CD14-positive monocyte (primary cell): ENCODE measurements at regions not wholly inside any gene's neighbourhood (a gene's known extent, or its start where the extent isn't known, plus 50 kb on each side); places are given as distances from the start of the nearest gene placed in this dataset.

Experiments
- DNase-seq, 3 donors: peaks; one replicate each; pipeline ENCODE4 v3.0.0-alpha.2; 2011 to 2022
- H2AFZ ChIP-seq: 2 replicates; pipeline ENCODE4 v1.6.0; 2012; ENCODE audit warnings: mild to moderate bottlenecking, low read depth, low read length, inconsistent platforms; ENCODE audit not compliant: insufficient read depth, poor library complexity, severe bottlenecking
- H3K27ac ChIP-seq, 2 donors: 1 replicate in 1 of 2; 2 replicates in 1 of 2; pipeline ENCODE4 v1.5.1; 2012 to 2013; ENCODE audit warnings: low read length in 2 of 2, control low read depth in 1 of 2, inconsistent platforms in 1 of 2, low read depth in 1 of 2, mild to moderate bottlenecking in 1 of 2
- H3K27me3 ChIP-seq, 2 donors: one replicate each; pipeline versions ENCODE4 v1.6.0 to v1.6.1; 2011 to 2013; ENCODE audit warnings: low read length in 2 of 2; ENCODE audit not compliant: control insufficient read depth in 2 of 2, insufficient read depth in 2 of 2
- H3K36me3 ChIP-seq, 2 donors: replicated peaks in 1 of 2; 1 replicate in 1 of 2; 2 replicates in 1 of 2; pipeline versions ENCODE4 v1.5.1 to v1.6.1; 2012 to 2013; ENCODE audit warnings: low read length in 2 of 2, control low read depth in 1 of 2, inconsistent platforms in 1 of 2, mild to moderate bottlenecking in 1 of 2; ENCODE audit not compliant: insufficient read depth in 2 of 2, control insufficient read depth in 1 of 2
- H3K4me1 ChIP-seq, 2 donors: 1 replicate in 1 of 2; 2 replicates in 1 of 2; pipeline versions ENCODE4 v1.5.1 to v1.6.1; 2012 to 2013; ENCODE audit warnings: low read length in 2 of 2, control low read depth in 1 of 2, inconsistent platforms in 1 of 2, mild to moderate bottlenecking in 1 of 2, moderate library complexity in 1 of 2; ENCODE audit not compliant: insufficient read depth in 2 of 2, control insufficient read depth in 1 of 2
- H3K4me2 ChIP-seq: replicated peaks from 2 replicates; pipeline ENCODE3; 2012; ENCODE audit warnings: low read length, moderate library complexity, mild to moderate bottlenecking; ENCODE audit not compliant: poor library complexity, severe bottlenecking; ENCODE audit errors: extremely low read depth
- H3K4me3 ChIP-seq, 3 experiments: fragments of 200-600 bp in 1 of 3; sonication (generic) in 1 of 3; replicated peaks in 1 of 3; 1 replicate in 2 of 3; 2 replicates in 1 of 3; pipeline ENCODE4 v1.5.1; 2011 to 2013; ENCODE audit warnings: low read length in 3 of 3, mild to moderate bottlenecking in 3 of 3, control low read depth in 2 of 3, low read depth in 2 of 3, inconsistent platforms in 1 of 3, moderate library complexity in 1 of 3
- H3K79me2 ChIP-seq: 2 replicates; pipeline ENCODE4 v1.6.0; 2012; ENCODE audit warnings: mild to moderate bottlenecking, control low read depth, inconsistent platforms, low read length, moderate library complexity; ENCODE audit not compliant: insufficient read depth
- H3K9ac ChIP-seq: 2 replicates; pipeline ENCODE4 v1.6.0; 2017; ENCODE audit warnings: low read length, mild to moderate bottlenecking; ENCODE audit not compliant: insufficient read depth, poor library complexity, severe bottlenecking
- H3K9me3 ChIP-seq, 2 donors: replicated peaks in 1 of 2; 1 replicate in 1 of 2; 2 replicates in 1 of 2; pipeline versions ENCODE4 v1.5.1 to v1.6.1; 2012 to 2013; ENCODE audit warnings: low read length in 2 of 2, control low read depth in 1 of 2; ENCODE audit not compliant: control insufficient read depth in 1 of 2, insufficient read depth in 1 of 2
- H4K20me1 ChIP-seq: 2 replicates; pipeline ENCODE4 v1.6.0; 2012; ENCODE audit warnings: mild to moderate bottlenecking, low read length, control low read depth, moderate library complexity; ENCODE audit not compliant: insufficient read depth
- H3K27ac Mint-ChIP-seq, 7 donors: one replicate each; pipeline ENCODE4 v1.8.0; 2020; ENCODE audit warnings: mild to moderate bottlenecking in 7 of 7, mixed read lengths in 7 of 7, moderate library complexity in 6 of 7, inconsistent platforms in 2 of 7
- H3K27me3 Mint-ChIP-seq, 3 donors: one replicate each; pipeline ENCODE4 v1.8.0; 2021 to 2022; ENCODE audit warnings: low read depth in 3 of 3, mild to moderate bottlenecking in 3 of 3, mixed read lengths in 3 of 3, moderate library complexity in 3 of 3, inconsistent platforms in 1 of 3
- H3K36me3 Mint-ChIP-seq, 2 donors: one replicate each; pipeline ENCODE4 v1.8.0; 2020; ENCODE audit warnings: mixed read lengths in 2 of 2, inconsistent platforms in 1 of 2, mild to moderate bottlenecking in 1 of 2
- H3K4me1 Mint-ChIP-seq: one replicate; pipeline ENCODE4 v1.8.0; 2020; ENCODE audit warnings: mild to moderate bottlenecking, mixed read lengths
- H3K4me3 Mint-ChIP-seq, 2 donors: one replicate each; pipeline ENCODE4 v1.8.0; 2020; ENCODE audit warnings: mild to moderate bottlenecking in 2 of 2, mixed read lengths in 2 of 2, moderate library complexity in 1 of 2
- H3K9me3 Mint-ChIP-seq, 7 donors: one replicate each; pipeline ENCODE4 v1.8.0; 2020 to 2022; ENCODE audit warnings: mixed read lengths in 7 of 7, mild to moderate bottlenecking in 6 of 7, moderate library complexity in 6 of 7, inconsistent platforms in 2 of 7
- WGBS: methylation state at CpG from one replicate; pipeline ENCODE4 v1.1.5; 2013; ENCODE audit warnings: missing lambda C conversion rate; ENCODE audit not compliant: insufficient coverage; 5-methylcytosine and 5-hydroxymethylcytosine counted together
- intact Hi-C, 2 donors: fragments of 100-400 bp; cut with micrococcal nuclease; formaldehyde crosslinking; loops; one replicate each; pipeline versions ENCODE4 v1.15.0 to v1.15.1; 2023
- TF ChIP-seq, protein P1 (sequence below): fragments of 200-600 bp; IDR thresholded peaks from one replicate; pipeline ENCODE4 v1.8.0; 2022; ENCODE audit warnings: antibody characterized with exemption, mild to moderate bottlenecking

DNA sequence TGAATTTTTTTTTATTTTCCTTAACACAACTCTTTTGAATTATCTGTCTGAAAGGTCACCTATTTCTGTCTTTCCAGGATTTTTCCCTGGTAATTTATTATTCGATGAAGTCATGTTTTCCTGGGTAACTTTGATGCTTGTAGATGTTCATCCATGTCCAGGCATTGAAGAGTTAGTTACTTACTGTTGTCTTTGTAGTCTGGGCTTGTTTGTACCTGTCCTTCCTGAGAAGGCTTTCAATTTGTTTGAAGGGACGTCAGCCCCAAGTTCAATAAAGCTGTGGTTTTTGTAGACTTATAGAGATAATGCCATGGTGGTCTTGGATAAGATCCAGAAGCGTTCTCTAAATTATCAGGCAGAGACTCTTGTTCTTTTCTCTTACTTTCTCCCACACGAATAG, 252.4 kb upstream of the ARHGAP24 start:
- peaks cover 7 to 16% of the 10 kb centered on the region in 2 donors for H3K9me3 ChIP-seq
- H3K9me3 Mint-ChIP-seq, result peaks cover 2 to 17% (median 12%) of the 10 kb centered on the region in 7 donors
- 83% methylated on average over 1 of the region's 4 CpGs for WGBS
- no peaks in the 10 kb centered on the region for H3K4me1 ChIP-seq
- H3K4me3 ChIP-seq, result no peak overlapping the region
- no peaks in the 10 kb centered on the region for H3K4me1 Mint-ChIP-seq
- no peak for DNase-seq
- no peak overlapping the region for H3K27ac Mint-ChIP-seq
- H3K4me3 Mint-ChIP-seq, result no peak overlapping the region
- no peaks in the 10 kb centered on the region for H3K36me3 Mint-ChIP-seq
- H3K79me2 ChIP-seq, result no peaks in the 10 kb centered on the region
- no peaks in the 10 kb centered on the region for H4K20me1 ChIP-seq
- intact Hi-C loops, result no loop called here
- H2AFZ ChIP-seq, result no peak overlapping the region
- no peak overlapping the region for H3K9ac ChIP-seq
- no peaks in the 10 kb centered on the region for H3K36me3 ChIP-seq
- no peaks in the 10 kb centered on the region for H3K27me3 ChIP-seq
- TF ChIP-seq, protein P1, sequence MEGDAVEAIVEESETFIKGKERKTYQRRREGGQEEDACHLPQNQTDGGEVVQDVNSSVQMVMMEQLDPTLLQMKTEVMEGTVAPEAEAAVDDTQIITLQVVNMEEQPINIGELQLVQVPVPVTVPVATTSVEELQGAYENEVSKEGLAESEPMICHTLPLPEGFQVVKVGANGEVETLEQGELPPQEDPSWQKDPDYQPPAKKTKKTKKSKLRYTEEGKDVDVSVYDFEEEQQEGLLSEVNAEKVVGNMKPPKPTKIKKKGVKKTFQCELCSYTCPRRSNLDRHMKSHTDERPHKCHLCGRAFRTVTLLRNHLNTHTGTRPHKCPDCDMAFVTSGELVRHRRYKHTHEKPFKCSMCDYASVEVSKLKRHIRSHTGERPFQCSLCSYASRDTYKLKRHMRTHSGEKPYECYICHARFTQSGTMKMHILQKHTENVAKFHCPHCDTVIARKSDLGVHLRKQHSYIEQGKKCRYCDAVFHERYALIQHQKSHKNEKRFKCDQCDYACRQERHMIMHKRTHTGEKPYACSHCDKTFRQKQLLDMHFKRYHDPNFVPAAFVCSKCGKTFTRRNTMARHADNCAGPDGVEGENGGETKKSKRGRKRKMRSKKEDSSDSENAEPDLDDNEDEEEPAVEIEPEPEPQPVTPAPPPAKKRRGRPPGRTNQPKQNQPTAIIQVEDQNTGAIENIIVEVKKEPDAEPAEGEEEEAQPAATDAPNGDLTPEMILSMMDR, result no peak
- no peak overlapping the region for H3K27ac ChIP-seq
- H3K27me3 Mint-ChIP-seq, result no peaks in the 10 kb centered on the region
- H3K4me2 ChIP-seq, result no peak overlapping the region

DNA sequence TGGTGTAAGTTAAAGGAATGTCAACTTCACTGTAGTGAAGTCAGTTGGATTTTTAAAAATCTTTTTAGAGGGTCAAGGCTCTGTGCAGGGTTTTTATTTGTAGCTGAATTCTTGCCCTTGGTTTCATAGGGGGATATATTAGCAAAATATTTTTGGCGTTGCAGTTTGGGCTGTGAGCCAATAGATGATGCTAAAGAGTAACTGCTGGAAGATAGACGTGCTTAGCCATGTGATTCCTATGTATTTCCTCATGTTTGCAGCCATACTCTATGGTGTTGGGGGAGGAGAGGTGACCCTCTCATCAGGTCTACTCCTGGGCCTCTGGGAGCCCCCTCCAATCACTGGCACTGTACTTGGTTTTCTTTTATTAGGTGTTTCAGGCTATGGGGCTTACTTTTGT, 246.7 kb upstream of the ARHGAP24 start:
- no peak overlapping the region for H3K4me3 ChIP-seq
- no CpG with 5 or more reads among the region's 2 CpGs for WGBS
- H3K27me3 Mint-ChIP-seq, result no peaks in the 10 kb centered on the region
- no peaks in the 10 kb centered on the region for H3K4me1 ChIP-seq
- DNase-seq, result no peak
- no peaks in the 10 kb centered on the region for H3K36me3 ChIP-seq
- H3K4me1 Mint-ChIP-seq, result no peaks in the 10 kb centered on the region
- H3K4me3 Mint-ChIP-seq, result no peak overlapping the region
- peaks cover 12% of the 10 kb centered on the region in 2 donors for H3K9me3 ChIP-seq
- no peak overlapping the region for H3K9ac ChIP-seq
- no peak overlapping the region for H3K4me2 ChIP-seq
- no peak overlapping the region for H3K27ac Mint-ChIP-seq
- TF ChIP-seq, protein P1, result no peak
- peaks cover 5 to 19% (median 8%) of the 10 kb centered on the region in 7 donors for H3K9me3 Mint-ChIP-seq
- H3K79me2 ChIP-seq, result no peaks in the 10 kb centered on the region
- intact Hi-C loops, result no loop called here
- no peaks in the 10 kb centered on the region for H3K27me3 ChIP-seq
- H3K36me3 Mint-ChIP-seq, result no peaks in the 10 kb centered on the region
- no peak overlapping the region for H3K27ac ChIP-seq
- H2AFZ ChIP-seq, result no peak overlapping the region
- no peaks in the 10 kb centered on the region for H4K20me1 ChIP-seq
